GM21367 (cell line): ENCODE measurements at regions not wholly inside any gene's neighbourhood (a gene's known extent, or its start where the extent isn't known, plus 50 kb on each side); places are given as distances from the start of the nearest gene placed in this dataset.

Experiments
- ATAC-seq: cut with Tn5 transposase; IDR thresholded peaks from one replicate; pipeline ENCODE4 v1.9.1; 2021; ENCODE audit not compliant: unreplicated experiment

DNA sequence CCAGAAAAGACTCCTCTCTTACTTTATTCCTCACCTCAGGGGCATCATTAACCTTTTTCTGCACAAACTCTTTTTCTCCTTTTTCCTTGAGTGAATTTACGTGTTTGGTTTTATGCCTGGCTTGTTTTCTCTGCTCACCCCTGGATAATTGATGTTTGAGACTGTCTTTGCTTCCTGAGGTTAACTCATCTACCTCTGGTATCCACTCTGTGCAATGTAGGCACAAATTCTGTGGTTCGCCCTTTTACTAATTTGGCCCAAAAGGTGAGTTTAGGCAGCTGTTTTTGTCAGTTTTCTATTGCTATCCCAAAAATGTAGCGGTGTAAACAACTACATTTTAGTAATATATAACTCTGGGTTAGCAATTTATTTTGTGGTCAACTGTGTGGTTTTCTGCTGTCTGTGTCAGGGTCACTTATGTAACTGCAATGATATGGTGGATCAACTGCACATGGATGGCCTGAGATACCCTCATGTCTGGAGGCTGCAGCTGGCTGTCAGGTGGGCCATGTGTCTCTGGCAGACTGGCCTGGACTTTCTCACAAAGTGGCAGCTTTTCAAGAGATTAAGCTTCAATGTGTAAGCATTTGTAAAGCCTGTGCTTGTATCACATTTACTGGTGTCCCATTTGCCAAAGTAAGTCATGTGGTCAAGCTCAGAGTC, 329.7 kb downstream of the FSIP2 start:
- no peak for ATAC-seq

DNA sequence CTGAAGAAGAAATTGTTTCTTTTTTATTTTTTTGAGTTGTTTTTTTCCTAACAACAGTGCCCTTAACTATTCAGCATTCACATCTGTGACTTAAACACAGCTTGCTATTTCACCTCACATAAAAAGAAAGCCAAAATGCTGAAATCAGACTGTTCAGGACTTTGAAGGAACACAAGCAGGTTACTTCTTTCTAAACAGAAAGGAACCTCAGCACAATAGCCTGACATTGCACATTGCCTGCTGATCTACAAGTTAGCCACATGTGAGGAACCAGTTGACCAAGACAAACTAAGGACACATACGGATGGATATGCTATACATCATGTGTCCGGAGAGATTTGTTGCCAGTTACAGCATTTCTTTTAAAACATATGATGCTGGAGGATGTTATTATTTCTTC, 331.1 kb downstream of the FSIP2 start:
- ATAC-seq, result no peak

DNA sequence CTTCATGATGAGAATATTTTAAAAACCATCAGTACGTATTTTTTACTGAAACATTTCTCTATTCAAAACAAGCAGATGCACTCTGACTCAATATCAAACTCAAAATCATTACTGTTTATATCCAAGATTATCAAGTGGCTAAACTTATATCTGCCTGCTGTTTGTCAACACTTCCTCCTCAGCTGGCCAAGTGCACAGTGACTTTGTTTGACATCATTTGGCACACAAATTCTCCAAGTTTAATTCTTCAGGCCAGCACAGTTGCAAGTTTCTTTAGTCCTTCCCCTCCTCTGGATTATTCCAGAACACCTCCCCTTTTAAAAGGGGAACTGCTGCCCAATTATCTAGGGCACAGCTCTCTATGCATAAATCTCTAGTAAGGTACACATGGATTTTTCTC, 346.6 kb downstream of the FSIP2 start:
- no peak for ATAC-seq

DNA sequence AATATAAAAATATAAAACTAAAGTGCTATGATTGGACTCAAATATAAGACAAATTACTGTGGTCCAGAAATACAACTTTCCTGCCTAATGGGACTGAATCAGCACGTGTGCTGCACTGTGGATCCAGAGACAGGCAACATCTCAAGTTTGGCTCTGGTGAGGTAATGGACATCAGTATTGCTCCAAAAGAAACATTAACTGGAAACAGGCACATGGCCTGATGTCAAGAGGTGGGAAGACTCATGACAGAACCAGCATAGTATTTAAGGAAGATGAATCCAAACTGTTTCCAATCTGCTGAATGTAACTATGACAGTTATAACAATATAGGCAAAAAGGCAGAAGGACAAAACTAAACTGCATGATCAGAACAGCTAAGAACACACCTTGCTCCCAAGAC, 354.6 kb downstream of the FSIP2 start:
- ATAC-seq, result no peak

DNA sequence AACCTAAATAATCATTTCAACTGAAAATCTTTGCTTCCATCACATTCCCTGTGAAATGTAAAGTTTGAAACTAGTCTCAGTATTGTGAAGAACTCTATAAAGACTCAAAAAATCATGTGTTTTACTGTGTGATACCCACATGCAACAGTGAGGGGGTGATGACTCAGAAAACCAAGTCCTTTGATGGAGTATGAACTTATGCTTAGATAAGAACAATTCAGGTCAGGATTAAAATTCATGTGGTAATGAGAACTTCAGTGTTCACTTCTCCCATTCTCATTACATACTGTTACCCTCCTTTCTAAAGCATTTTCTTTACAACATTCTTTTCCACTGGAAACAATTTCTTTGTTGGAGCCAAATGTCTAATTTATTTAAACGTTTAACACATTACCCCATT, 360.2 kb downstream of the FSIP2 start:
- no peak for ATAC-seq

DNA sequence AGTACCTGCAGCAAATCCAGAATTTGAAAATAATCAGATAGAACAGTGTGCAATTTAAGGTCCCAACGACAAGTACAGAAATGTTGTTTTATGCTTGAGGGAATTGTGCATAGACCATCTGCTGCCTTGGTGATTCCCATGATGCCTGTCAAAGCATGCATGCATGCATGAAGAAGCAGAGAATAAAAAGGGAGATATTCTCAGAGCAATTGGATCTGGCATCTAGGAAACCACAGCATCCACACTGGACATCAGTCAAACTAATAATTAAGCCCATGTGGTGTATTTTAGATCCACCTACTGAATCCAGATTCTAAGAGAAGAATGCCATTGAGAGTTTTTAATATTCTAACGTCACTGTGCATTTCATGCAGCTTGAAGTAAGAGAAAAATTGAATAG, 361.2 kb downstream of the FSIP2 start:
- ATAC-seq, result no peak

DNA sequence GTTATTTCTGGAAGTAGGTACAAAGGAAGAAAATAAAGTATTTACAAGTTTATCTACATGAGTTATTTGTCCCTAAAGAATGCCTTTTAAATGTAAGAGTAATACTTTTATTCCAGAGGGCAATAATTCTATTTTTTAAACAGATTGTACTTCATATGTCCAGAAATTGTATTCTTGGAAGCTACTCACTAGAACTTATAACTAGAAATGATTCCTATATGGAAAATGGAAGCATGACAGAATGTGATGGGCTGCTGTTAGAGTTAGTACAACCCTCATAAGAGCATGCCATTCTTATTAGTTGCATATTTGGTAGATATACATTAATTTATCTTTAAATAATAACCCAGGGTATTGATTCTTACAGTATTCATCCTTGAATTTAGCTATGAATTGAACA, 362.0 kb downstream of the FSIP2 start:
- ATAC-seq, result no peak

DNA sequence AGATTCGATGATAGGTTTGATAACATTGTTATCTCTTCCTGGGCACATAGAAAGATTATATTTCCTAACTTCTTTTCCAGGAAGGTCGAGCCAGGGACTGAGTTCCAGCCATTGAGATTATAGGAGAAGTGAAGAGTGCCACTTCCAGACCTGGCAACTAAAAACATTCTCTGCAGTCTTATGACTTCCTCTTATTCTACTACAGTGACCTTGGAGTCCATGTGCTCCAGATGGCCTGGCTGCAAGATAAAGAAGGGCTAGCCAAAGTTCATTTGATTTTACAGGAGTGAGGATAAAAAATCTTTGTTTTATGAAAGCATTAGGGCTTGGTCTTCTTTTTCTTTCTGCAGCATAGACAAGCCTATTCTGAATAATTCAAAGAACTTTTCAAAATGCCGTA, 363.0 kb downstream of the FSIP2 start:
- ATAC-seq, result no peak

DNA sequence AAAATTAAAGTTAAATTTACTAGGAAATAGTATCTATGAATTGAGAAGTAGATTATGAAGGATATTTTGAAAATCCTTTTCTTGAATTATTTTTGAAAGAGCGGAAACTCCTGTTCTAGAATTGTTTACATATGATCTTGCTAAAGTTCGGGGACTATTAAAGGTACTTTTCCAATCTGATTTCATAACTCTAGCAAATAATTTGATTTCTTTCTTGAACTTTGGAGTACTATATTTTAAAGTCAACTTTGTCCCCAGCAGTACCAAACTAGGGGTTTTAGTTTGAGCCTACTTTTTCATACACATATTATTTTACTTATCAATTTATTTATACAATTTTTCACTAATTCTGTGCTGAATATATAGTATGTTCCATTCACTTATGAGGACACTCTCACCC, 364.7 kb downstream of the FSIP2 start:
- no peak for ATAC-seq

DNA sequence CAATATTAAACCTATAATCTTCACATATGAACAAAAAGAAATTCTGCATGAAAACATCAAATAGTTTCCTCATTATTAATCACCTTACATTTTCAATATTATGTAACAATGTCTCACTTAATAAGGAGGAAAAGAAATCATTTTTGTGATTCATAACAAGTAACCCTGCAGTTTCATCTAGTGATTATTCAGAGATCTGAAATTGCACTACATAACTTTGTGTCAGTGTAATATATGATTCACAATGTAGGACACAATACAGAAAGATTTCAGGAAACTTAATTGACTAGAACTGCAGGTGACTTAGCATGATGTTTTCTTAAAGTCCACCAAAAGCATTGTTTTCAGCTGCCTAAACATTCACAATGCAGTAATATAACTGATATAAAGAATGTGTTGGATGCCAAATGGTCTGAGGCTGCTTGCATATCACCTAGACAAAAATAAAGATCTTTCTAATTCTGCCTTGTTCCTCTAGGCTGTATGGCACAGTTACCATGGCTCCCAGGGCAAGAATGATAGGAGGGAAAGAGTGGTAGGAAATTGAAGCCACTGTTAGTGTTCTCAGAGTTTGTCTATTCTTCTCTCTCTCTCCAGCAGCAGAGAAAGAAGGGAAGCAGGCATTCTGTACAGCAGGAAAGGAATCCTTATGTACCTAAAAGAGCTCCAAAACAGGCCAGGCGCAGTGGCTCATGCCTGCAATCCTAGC, 366.6 kb downstream of the FSIP2 start:
- no peak for ATAC-seq

DNA sequence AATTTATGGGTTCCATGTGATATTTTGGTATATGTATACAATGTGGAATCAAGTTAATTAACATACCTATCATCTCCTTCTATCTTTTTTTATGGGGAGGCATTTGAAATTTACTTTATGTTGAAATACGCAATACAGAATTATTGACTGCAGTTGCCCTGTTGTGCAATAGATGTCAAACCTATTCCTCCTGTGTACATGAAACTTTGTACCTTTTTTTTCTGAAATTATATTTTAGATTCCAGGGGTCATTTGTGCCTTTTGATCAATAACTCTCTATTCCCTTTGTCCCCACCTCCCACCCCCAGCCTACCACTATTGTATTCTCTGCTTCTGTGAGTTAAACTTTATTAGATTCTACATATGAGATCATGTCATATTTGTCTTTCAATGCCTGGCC, 369.9 kb downstream of the FSIP2 start:
- no peak for ATAC-seq

DNA sequence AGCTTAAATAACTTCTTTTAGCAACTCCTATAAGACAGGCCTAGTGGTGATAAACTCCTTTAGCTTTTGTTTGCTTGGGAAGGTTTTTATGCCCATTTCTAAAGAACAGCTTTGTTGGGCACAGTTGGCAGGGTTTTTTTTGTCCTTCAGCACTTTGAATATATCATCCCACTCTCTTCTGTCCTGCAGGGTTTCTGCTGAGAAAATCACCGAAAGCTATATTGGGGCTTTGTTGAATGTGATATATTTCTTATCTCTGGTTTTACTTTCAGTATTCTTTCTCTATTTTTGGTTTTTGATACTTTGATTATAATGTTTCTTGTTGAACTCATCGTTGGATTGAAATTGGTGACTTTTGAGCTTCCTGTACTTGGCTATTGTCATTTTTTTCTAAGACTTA, 372.8 kb upstream of the ZC3H15 start:
- ATAC-seq, result no peak

DNA sequence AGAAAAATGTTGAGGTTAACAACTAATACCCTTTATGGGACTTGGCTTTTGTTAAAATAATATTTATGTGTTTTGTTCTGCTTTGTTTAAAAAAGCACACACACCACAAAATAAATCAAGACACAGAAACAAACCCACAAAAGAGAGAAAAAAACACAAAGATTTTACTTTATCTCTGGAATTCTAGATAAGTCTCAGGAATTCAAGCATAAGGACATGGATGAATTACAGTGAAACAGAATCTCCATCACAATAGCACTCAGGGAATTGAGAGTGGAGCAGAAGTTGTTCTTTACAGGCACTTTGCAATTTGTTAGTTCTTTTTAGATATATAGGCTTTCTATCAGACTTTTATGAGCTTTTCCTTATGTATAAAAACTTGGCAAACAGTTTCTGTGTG, 360.9 kb upstream of the ZC3H15 start:
- no peak for ATAC-seq

DNA sequence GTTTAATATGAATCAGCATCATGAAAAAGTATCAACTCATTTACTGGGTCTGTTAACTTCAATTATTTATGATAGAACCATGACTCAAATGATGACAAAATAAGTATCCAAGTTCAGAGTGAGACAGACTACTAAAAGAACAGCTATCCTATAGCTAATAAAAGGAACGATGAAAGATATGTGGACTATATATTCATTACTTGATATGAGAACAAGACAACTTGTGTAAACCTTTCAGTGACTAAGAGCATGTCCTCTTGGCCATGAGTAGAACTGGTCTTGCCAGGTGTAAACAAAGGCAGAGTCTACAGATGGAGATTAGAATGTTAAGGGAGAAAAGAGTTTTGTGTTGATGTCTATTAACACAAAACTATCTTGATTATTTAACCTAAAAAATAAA, 360.4 kb upstream of the ZC3H15 start:
- ATAC-seq, result no peak

DNA sequence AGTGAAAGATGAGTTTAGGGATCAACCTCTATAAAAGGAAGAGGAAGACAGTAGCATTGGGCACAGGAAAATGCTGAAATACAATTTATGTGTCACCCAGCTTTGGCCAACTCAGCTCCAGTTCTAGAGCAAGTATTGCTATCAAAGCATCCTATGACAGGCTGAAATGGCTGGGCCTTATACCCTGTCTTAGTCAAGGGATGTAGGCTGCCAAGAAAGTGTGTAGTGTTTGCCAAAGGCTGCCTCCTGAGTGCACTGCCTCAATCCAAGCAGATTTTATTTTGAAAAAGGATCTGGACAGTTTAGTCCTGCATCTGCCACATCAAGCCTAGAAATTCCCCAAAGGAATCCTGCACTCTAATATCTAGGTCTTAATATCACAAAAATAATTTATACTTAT, 359.9 kb upstream of the ZC3H15 start:
- no peak for ATAC-seq

DNA sequence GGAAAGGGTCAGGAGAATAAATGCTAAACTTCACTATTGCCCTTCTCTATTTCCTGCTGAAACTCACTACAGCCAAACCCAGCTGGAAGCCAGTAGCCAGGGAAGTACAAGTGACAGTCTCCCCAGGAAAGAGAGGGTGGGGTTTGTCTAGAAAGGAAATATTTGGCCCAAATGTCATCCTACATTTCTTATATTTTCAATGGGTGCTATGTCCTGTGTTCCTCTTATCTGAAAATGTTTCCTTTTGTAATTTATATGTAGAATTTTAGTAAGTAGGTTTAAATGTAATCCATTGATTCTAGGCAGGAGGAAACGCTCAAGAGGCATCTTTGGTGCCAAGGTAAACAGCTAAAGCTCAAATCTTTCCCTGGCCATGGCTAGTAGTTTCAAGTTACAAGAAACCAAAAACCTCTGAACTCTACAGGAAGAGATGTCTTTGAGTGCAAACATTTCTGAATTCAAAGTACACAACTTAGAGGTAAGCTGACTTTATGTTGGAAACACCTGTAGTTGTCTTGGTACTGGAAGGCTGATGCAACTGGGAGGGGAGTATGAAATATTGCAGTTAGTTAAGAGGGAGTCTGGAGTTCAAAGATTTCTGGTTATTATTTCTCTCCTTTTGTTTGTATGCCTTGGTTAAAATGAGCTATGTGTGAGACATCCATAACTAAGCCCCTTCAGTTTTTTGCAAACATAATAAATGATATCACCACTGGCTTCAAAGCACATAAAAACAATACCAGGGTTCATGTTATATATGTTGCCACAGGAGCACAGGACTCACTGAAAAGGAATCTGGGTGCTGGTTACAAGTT, 356.1 kb upstream of the ZC3H15 start:
- ATAC-seq, result no peak

DNA sequence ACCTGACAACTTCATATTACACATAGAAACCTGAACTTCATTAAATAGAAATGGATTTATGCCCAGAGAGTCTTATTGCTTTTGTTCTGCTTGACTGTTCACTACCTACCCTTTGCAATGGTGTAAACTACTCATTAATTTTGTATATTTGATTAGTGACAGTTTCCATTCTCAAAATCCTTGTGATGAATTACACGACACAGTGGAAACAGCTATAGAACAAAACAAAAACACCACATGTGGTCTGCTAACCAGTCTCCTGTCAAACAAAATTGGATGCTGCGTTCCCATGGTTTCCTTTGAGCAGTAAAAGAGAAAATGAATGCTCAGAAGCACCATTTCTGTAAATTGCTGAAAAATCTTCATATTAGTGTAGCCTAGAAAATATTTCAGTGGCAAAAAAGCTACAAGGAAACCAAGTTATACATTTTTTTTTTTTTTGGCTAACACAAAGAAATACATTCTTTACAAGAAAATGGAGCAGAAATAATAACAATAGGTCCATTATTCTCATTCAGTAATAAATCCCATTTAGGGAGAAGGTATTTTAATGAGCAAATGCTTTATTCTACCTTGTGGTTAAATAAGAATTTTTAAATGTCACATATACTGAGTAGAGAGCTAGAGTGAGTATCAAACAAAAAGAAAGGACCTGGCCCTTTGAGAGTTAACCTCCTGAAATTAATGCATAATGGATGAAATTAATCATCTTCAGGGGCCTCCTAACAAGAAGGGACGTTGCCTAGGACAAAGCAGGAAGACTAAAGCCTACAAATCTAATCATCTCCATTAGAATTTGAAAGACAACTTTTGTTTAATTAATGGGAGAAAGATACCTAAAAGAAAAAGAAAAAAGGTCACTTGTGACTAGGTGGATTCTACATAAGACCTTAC, 355.1 kb upstream of the ZC3H15 start:
- no peak for ATAC-seq

DNA sequence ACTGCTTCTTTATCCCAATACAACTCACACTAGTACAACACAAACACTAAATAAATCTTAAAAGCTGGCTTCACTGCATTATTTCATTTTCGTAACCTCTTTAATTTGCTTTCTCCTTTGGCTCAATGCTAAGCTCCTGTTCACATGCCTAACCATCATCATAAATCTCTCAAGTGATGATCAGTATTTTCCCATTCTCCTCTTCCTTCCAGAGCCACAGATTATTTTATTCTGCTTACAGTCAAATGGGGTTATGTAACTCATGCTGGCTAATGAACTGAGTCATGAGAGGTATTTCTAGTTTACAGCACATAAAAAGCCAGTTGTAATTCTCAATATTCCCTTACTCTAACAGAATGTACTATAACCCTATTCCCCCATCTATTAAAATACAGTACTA, 350.4 kb upstream of the ZC3H15 start:
- no peak for ATAC-seq

DNA sequence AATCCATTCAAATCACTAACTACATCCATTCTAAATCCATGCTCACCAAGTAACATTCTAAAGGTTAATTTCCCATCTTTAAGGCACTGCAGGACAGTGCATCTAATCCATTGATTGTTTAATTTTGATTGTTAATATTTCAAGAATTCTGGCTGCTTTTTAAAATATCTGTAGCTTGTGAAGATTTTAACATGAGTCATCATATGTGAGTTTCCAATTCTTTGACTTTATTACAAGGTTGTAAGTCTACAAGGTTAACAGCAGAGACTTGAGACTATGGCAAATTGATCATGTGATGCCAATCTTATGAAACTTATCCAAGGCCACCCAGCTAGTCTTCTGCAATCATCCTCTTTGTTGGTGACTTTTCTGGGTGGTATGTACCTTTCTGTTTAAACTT, 349.2 kb upstream of the ZC3H15 start:
- no peak for ATAC-seq

DNA sequence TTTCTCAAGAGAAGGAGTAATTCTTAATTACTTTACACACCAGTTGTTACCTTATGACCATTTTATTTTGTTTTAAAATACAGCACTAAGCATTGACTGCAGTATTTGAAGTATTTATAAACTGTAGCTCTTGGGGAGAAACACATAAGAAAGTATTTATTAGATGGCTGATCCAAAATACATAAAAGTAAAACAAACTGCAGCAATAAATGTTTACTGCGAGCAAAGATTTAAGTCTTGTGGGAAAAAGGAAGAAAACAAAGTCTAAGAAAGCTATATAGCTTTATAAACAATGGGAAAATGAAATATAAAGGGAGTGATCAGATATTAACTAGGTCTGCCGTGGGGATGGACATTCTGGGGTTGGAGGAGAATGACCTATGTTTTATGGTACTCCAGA, 347.2 kb upstream of the ZC3H15 start:
- ATAC-seq, result no peak

DNA sequence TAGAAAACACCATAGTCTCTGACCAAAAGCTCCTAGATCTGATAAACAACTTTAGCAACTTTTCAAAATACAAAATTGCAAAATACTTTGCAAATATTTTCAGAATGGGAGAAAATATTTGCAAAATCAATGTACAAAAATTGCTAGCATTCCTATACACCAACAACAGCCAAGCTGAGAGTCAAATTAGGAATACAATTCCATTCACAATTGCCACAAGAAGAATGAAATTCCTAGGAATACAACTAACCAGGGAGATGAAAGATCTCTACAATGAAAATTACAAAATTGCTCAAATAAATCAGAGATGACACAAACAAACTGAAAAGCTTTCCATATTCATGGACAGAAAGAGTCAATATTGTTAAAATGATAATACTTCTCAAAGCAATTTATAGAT, 327.0 kb upstream of the ZC3H15 start:
- ATAC-seq, result no peak
